HL-60 (cell line): ENCODE measurements at regions not wholly inside any gene's neighbourhood (a gene's known extent, or its start where the extent isn't known, plus 50 kb on each side); places are given as distances from the start of the nearest gene placed in this dataset.

ENCODE experiments used
- DNase-seq, 2 experiments: peaks; one replicate each; pipeline ENCODE4 v3.0.0-alpha.2; 2010 to 2020; ENCODE audit warnings: low read depth in 1 of 2, low spot score in 1 of 2
- H3K27ac ChIP-seq: fragments of 250-450 bp; sonication (Bioruptor Pico); replicated peaks from 2 replicates; pipeline ENCODE4 v1.5.1; 2020; ENCODE audit warnings: mild to moderate bottlenecking, moderate library complexity
- H3K27me3 ChIP-seq: fragments of 250-450 bp; sonication (Bioruptor Pico); 2 replicates; pipeline ENCODE4 v1.5.1; 2021; ENCODE audit warnings: mild to moderate bottlenecking, moderate library complexity; ENCODE audit not compliant: insufficient read depth, poor library complexity, severe bottlenecking
- H3K4me3 ChIP-seq: replicated peaks from 2 replicates; pipeline ENCODE4 v1.5.1; 2011; ENCODE audit warnings: mild to moderate bottlenecking, control low read depth, low read length; ENCODE audit not compliant: insufficient read depth
- GABPA ChIP-seq: IDR thresholded peaks from 2 replicates; pipeline ENCODE4 v1.6.1; 2012; ENCODE audit warnings: low read depth
- POLR2AphosphoS5 ChIP-seq: IDR thresholded peaks from 2 replicates; pipeline ENCODE4 v1.6.1; 2012; ENCODE audit warnings: low read depth
- SPI1 ChIP-seq: IDR thresholded peaks from 2 replicates; pipeline ENCODE4 v1.6.1; 2012; ENCODE audit warnings: low read depth, mild to moderate bottlenecking, borderline replicate concordance
- TF ChIP-seq, protein P1 (sequence below): IDR thresholded peaks from 2 replicates; pipeline ENCODE4 v1.6.1; 2012; ENCODE audit warnings: low read depth; ENCODE audit not compliant: insufficient replicate concordance
- TF ChIP-seq, protein P2 (sequence below): IDR thresholded peaks from one replicate; pipeline ENCODE4 v1.5.1; 2011; ENCODE audit warnings: low read length, control low read depth, inconsistent platforms; ENCODE audit not compliant: insufficient read depth

DNA sequence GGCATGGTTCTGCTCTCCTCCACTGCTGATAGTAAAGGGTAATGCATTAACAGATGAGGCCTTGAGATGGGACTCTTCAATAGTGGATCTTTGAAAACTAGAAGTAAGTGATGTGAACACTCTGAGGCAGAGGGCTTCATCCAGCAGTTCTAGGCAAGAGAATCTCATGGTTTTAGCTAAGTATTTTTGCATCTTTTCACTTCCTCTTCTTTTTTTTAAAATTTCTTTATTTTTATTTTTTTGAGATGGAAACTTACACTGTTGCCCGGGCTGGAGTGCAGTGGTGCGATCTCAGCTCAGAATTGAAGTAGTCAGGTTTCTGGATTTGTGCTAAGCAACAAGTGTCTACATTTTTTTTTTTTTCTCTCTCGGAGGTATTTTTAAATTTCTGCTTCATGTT, 101.9 kb downstream of the MTRR start:
- TF ChIP-seq, protein P1, sequence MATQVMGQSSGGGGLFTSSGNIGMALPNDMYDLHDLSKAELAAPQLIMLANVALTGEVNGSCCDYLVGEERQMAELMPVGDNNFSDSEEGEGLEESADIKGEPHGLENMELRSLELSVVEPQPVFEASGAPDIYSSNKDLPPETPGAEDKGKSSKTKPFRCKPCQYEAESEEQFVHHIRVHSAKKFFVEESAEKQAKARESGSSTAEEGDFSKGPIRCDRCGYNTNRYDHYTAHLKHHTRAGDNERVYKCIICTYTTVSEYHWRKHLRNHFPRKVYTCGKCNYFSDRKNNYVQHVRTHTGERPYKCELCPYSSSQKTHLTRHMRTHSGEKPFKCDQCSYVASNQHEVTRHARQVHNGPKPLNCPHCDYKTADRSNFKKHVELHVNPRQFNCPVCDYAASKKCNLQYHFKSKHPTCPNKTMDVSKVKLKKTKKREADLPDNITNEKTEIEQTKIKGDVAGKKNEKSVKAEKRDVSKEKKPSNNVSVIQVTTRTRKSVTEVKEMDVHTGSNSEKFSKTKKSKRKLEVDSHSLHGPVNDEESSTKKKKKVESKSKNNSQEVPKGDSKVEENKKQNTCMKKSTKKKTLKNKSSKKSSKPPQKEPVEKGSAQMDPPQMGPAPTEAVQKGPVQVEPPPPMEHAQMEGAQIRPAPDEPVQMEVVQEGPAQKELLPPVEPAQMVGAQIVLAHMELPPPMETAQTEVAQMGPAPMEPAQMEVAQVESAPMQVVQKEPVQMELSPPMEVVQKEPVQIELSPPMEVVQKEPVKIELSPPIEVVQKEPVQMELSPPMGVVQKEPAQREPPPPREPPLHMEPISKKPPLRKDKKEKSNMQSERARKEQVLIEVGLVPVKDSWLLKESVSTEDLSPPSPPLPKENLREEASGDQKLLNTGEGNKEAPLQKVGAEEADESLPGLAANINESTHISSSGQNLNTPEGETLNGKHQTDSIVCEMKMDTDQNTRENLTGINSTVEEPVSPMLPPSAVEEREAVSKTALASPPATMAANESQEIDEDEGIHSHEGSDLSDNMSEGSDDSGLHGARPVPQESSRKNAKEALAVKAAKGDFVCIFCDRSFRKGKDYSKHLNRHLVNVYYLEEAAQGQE, result no peak
- no peak for TF ChIP-seq GABPA
- Histone ChIP-seq H3K27me3 (no peaks in the 10 kb centered on the region), H3K4me3 (no peak overlapping the region), H3K27ac (no peak overlapping the region)
- DNase-seq, result no peak

DNA sequence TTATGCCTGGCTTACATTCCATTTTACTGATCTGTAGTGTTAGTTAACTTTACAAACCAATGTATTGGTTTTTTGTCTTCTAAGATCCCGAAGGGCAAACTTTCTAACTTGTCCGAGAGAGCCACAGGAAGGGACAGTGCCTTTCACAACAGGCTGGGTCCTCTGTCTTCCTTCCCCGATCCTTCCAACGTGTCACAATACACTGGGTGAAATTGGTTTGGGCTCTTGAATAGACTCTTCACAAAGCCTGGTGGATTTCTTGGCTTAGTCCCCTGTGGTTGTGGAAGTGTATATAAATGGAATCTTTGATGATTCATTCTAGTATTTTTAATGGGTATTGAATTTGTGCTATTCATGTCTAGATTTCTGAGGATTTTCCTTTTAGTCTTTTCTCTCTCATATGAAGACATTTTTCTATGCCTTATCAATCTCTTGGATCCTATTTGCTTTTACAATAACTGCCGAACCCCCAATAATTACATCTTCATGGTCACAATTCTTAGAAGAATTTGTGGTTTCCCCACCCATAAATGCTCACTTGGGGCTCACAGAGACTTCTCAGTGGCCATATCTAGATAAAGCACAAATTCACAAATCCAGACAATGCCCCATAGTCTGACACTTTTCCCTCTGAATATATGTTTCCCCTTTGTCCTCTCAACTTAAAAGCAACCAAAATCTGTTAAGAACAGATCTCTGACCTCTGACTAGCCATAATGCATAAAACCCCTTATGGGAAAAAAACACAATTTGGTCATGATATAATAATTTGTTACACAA, 107.7 kb downstream of the MTRR start:
- DNase-seq, result no peak

DNA sequence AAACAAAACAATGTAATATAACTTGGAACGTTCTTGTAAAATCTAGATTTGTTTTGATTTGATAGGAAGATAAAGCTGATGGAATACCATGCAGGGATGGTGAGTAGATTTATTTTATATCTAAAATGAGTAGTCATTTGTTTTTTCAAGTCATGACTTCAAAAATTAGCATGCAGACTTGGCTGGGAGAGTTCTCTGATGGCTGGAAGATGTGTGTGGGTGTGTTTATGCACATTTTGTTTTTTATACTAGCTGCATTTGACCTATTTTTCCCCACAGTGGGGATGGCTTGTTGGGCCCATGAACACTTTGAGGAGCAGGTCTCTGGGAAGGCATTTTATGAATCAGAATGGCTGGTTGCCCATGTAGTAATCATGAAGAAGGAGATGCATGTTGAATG, 109.2 kb downstream of the MTRR start:
- no peak for DNase-seq
- Histone ChIP-seq H3K4me3 (no peak overlapping the region), H3K27ac (no peak overlapping the region), H3K27me3 (no peaks in the 10 kb centered on the region)
- TF ChIP-seq, protein P2, sequence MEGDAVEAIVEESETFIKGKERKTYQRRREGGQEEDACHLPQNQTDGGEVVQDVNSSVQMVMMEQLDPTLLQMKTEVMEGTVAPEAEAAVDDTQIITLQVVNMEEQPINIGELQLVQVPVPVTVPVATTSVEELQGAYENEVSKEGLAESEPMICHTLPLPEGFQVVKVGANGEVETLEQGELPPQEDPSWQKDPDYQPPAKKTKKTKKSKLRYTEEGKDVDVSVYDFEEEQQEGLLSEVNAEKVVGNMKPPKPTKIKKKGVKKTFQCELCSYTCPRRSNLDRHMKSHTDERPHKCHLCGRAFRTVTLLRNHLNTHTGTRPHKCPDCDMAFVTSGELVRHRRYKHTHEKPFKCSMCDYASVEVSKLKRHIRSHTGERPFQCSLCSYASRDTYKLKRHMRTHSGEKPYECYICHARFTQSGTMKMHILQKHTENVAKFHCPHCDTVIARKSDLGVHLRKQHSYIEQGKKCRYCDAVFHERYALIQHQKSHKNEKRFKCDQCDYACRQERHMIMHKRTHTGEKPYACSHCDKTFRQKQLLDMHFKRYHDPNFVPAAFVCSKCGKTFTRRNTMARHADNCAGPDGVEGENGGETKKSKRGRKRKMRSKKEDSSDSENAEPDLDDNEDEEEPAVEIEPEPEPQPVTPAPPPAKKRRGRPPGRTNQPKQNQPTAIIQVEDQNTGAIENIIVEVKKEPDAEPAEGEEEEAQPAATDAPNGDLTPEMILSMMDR, result no peak
- no peak for TF ChIP-seq POLR2AphosphoS5
- no peak for TF ChIP-seq SPI1
- TF ChIP-seq, protein P1, result no peak
- TF ChIP-seq GABPA, result no peak

More for the DNA sequence above, 107.7 kb downstream of the MTRR start:
- no peak overlapping the region for H3K27ac ChIP-seq
- no peak overlapping the region for H3K4me3 ChIP-seq
- H3K27me3 ChIP-seq, result no peaks in the 10 kb centered on the region
- TF ChIP-seq SPI1 (no peak), GABPA (no peak), POLR2AphosphoS5 (no peak)
- TF ChIP-seq, protein P1, result no peak
- TF ChIP-seq, protein P2, result no peak
